ENCODE measurements at regions not wholly inside any gene's neighbourhood (a gene's known extent, or its start where the extent isn't known, plus 50 kb on each side); places are given as distances from the start of the nearest gene placed in this dataset.

DNA sequence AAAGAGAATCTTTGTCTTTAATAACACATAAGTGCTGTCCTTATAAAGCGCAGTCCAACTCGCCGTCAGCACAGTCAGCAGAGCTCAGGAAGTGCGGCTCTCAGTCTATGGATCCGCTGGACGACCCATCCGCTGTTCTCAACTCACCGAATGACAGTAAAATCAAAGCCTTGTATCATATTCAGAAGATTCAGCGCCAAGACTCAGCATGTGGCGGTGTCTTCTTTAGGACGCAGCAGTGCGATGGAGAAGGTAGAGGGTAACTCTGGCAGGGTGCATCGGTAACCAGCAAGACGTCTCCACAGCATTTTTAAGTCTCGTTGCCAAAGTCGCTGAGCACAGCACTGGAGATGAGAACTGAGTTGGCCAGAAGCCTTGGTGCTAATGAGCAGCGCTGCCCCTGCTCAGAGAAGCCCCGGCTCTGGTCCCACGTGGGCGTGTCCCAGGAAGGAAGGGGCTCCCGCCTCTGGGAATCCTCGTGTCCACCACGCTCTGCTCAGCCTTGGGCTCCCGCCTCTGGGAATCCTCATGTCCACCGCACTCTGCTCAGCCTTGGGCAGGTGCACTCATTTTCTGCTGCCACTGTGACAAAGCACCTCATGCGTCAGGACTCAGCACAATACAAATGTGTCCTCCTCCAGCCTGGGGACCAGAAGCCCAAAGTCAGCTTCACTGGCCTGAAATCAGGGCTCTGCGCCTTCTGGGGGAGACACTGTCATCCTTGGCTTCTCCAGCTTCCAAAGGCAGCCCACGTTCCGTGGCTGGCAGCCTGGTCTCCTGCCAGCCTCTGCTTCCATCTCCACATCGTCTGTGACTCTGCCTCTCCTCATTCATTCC lies 238.0 kb upstream of the SALL3 start:
- no peak for DNase-seq (ENCODE audit: low read depth)
- no peak overlapping the region for H3K4me3 ChIP-seq (ENCODE audit: low read depth, low read length)
- TF ChIP-seq, protein P1, sequence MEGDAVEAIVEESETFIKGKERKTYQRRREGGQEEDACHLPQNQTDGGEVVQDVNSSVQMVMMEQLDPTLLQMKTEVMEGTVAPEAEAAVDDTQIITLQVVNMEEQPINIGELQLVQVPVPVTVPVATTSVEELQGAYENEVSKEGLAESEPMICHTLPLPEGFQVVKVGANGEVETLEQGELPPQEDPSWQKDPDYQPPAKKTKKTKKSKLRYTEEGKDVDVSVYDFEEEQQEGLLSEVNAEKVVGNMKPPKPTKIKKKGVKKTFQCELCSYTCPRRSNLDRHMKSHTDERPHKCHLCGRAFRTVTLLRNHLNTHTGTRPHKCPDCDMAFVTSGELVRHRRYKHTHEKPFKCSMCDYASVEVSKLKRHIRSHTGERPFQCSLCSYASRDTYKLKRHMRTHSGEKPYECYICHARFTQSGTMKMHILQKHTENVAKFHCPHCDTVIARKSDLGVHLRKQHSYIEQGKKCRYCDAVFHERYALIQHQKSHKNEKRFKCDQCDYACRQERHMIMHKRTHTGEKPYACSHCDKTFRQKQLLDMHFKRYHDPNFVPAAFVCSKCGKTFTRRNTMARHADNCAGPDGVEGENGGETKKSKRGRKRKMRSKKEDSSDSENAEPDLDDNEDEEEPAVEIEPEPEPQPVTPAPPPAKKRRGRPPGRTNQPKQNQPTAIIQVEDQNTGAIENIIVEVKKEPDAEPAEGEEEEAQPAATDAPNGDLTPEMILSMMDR (IDR thresholded peaks at IDR 0.05; ENCODE audit: low read depth, low read length, missing control alignments), result no peak
- in situ Hi-C loops (cut with HindIII; ENCODE audit: low sequenced_read_pairs), result no loop called here

DNA sequence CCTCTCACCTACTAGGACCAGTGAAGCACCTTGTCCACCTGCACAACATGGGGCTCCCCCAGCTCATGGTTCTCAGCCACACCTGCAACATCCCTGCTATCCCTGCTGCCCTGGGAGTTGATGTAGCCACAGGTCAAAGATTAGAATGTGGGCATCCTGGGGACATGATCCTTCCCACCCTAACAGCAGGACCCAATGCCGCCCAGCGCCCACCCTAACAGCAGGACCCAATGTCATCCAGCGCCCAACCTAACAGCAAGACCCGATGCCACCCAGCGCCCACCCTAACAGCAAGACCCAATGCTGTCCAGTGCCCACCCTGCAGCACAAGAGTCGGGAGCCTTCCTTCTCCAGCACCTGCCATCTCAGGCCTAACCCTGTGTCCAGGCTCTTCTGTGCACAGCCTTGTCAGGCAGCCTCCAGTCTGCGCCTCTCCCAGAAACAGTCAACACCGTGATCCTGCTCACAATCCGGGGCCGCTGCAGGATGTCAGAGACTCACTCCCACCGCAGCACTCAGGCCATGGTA lies 237.3 kb upstream of the SALL3 start:
- in situ Hi-C loops (cut with HindIII; ENCODE audit: low sequenced_read_pairs), result no loop called here
- H3K4me3 ChIP-seq (ENCODE audit: low read depth, low read length), result no peak overlapping the region
- TF ChIP-seq, protein P1 (IDR thresholded peaks at IDR 0.05; ENCODE audit: low read depth, low read length, missing control alignments), result no peak
- DNase-seq (ENCODE audit: low read depth), result no peak

DNA sequence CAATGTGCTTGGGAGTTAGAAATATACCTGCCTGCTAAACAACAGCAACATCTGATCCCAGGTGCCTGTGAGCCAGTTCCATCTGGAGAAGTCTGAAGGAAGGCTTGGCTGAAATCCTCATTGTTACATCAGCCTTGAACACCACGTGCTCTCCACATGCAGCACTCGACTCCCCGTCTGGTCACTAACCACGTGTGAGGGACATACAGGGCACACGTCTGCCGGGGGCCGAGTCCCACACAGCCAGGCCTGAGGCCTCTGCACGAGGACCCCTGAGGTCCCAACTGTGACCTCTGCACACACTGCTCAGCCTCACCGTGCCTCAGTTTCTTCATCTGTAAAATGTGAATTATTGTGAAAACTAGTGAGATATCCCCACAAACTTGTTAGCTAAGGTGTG lies 236.5 kb upstream of the SALL3 start:
- TF ChIP-seq, protein P1 (IDR thresholded peaks at IDR 0.05; ENCODE audit: low read depth, low read length, missing control alignments), result no peak
- in situ Hi-C loops (cut with HindIII; ENCODE audit: low sequenced_read_pairs), result no loop called here
- H3K4me3 ChIP-seq (ENCODE audit: low read depth, low read length), result no peak overlapping the region
- no peak for DNase-seq (ENCODE audit: low read depth)

DNA sequence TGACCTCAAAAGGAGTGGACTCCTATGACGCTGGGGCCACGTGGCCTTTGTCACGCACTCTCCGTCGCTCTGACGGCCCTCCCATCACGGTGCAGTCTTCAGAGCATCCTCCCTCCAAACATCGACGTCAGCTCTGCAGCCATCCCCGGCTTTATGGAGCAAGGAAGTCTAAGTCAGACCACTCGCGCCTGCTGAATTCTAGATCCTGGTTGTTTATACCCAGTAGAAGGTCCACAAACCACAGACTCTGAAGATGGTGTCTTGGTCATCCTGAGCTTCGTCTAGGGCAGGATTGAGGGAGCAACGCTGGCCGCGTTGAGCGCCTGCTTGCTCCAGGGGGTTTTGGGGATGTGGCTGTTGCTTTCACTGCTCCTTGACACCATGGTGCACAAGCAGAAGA lies 228.0 kb upstream of the SALL3 start:
- DNase-seq (ENCODE audit: low read depth), result no peak
- TF ChIP-seq, protein P1 (IDR thresholded peaks at IDR 0.05; ENCODE audit: low read depth, low read length, missing control alignments), result no peak
- no peak overlapping the region for H3K4me3 ChIP-seq (ENCODE audit: low read depth, low read length)
- in situ Hi-C loops (cut with HindIII; ENCODE audit: low sequenced_read_pairs), result no loop called here

DNA sequence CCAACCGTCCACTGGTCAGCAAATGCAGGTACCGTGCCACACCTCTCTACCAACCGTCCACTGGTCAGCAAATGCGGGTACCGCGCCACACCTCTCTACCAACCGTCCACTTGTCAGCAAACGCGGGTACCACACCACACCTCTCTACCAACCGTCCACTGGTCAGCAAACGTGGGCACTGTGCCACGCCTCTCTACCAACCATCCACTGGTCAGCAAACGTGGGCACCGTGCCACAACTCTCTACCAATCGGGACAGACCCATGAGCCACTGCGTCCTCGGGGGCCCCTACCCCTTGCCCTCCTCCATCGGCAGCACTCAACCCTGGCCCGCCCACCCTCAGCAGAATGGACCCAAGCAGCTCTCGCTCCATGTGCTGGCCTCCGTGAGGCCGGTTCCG lies 226.4 kb upstream of the SALL3 start:
- no peak for DNase-seq (ENCODE audit: low read depth)
- in situ Hi-C loops (cut with HindIII; ENCODE audit: low sequenced_read_pairs), result no loop called here
- no peak overlapping the region for H3K4me3 ChIP-seq (ENCODE audit: low read depth, low read length)
- TF ChIP-seq, protein P1 (IDR thresholded peaks at IDR 0.05; ENCODE audit: low read depth, low read length, missing control alignments), result no peak

DNA sequence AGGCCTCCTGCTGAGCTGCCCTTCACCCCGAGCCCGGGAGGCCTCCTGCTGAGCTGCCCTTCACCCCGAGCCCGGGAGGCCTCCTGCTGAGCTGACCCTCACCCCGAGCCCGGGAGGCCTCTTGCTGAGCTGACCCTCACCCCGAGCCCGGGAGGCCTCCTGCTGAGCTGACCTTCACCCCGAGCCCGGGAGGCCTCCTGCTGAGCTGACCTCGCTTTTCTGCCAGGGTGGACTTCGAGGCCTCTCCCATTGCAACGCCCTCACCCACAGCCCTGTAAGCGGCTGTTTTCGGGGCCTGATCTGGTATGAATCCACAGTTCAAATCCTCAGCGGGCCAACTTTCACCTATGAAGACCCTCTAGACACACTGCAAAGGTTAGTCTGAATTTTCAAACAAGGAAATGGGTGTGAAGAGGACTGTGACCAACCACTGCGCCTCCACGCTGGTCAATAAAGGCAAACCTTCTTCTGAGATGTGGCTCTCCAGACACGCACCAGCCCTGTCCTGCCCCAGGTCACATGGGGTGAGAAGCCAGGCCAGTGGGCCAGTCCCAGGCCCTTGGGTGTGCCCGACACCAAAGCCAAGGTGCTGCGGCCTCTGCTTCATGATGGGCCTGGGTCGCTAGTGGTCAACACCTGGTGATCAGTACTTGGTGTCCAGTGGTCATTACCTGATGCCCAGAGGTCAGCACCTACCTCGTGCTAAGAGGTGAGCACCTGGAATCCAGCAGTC lies 225.1 kb upstream of the SALL3 start:
- H3K4me3 ChIP-seq (ENCODE audit: low read depth, low read length), result no peak overlapping the region
- in situ Hi-C loops (cut with HindIII; ENCODE audit: low sequenced_read_pairs), result no loop called here
- TF ChIP-seq, protein P1 (IDR thresholded peaks at IDR 0.05; ENCODE audit: low read depth, low read length, missing control alignments), result no peak
- DNase-seq (ENCODE audit: low read depth), result no peak

Data from astrocyte of the cerebellum (primary cell).